Esophagus muscularis mucosa (tissue), 4 donors: ENCODE measurements at regions not wholly inside any gene's neighbourhood (a gene's known extent, or its start where the extent isn't known, plus 50 kb on each side); places are given as distances from the start of the nearest gene placed in this dataset.

Source experiments
- CTCF ChIP-seq, 3 experiments: fragments of 200-600 bp in 2 of 3; fragments of 450-650 bp in 1 of 3; sonication (generic) in 2 of 3; IDR thresholded peaks; one replicate each; pipeline ENCODE4 v1.5.1; 2017 to 2019; ENCODE audit warnings: antibody characterized with exemption in 3 of 3, mild to moderate bottlenecking in 2 of 3, moderate library complexity in 1 of 3
- EP300 ChIP-seq: sonication (generic); formaldehyde crosslinking; IDR thresholded peaks from one replicate; pipeline ENCODE4 v1.6.1; 2017; ENCODE audit warnings: antibody characterized with exemption
- POLR2A ChIP-seq: fragments of 450-650 bp; IDR thresholded peaks from one replicate; pipeline ENCODE4 v1.6.1; 2017; ENCODE audit warnings: antibody characterized with exemption, moderate library complexity, mild to moderate bottlenecking, low read depth

- TF ChIP-seq CTCF (IDR thresholded peaks at IDR 0.05) (no peak), EP300 (no peak), POLR2A (no peak)
These were observed 612.7 kb upstream of the SGO1 start for GRCh38 chr3:20798666-20799065.
